NCI-H510A (cell line): ENCODE measurements at regions not wholly inside any gene's neighbourhood (a gene's known extent, or its start where the extent isn't known, plus 50 kb on each side); places are given as distances from the start of the nearest gene placed in this dataset.

Experiments
- DNase-seq: peaks from one replicate; lab custom pipeline; 2025; lab: John Stamatoyannopoulos, UW

DNA sequence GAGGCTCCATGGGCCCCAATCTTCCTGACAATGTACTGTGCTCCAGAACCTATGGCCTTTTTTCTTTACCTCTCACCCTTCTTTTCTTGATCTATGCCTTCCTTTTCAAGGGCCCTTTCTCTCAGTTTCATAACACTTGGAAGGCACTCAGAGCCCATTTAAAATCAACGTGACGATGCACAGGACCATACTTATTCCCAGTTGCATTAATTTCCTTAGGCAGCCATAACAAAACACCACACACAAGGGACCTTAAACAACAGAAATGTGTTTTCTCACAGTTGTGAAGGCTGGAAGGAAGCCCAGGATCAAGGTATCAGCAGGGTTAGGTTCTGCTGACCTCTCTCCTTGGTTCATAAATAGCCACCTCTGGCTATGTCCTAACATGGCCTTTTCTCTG, 414.0 kb upstream of the TNP1 start:
- DNase-seq: no peak

DNA sequence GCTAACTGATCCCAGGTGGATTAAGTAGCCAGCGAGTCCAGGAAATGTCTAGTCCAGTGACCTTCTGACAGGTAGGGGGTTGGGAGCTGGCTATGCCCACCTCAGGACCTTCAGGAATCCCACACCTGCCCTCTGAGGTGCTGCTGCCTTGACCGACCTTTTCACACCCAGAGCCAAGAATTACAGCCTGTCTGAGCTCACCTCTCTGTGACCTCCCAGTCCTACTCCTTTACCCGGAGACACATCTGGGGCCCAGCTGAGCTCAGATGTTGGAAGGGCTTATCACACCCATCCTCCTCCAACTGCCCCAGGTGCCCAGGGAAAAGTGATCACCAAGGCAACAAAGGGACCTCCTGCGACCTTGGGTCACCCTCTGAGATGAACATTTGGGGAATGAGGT, 413.3 kb upstream of the TNP1 start:
- no peak for DNase-seq

DNA sequence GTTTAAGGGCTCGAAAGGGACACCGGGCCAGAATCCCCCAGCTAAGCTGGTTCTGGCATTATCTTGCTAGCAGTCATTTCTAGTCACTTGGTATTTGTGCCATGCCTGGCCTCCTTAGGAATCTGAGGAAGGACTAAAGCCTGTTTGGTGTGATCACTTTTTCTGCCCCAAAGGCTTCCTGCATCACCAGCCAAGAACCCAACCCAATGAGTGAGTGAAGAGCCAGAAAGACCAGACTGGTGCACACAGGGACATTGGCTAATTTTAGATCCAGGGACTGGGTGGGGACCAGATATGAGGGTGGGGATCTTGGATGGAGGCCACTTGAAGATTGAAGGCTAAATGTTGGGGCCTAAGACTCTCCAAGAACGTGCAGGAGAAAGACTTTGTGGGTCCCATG, 411.9 kb upstream of the TNP1 start:
- no peak for DNase-seq

DNA sequence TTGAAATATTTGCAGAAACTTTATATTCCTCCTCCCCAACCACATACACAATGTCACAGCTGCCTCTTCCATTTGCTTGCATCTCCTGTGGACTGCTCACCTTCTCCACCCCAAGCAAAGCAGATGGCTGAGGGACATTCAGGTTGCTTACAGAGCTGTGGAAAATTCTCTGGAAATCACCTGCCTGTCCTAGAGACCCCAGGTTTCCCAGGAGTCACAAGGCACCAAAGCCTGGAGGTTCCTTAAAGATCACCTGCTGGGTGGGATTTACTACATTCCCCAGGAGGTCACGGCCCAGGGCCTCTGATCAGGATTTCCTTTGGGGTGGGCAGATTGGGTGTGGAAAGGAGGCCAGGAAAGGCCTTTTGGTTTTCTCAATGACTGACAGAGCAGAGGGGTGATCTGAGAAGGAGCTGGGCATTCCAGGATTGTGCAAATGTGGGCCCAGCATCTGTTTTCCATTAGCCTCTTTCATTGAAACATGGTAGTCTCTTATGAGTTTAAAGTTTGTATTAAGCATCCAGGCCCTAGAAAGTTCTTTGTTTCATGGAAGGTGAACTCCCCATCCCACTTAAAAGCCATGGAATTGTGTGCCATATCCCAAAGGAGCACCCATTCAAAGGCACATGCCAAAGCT, 410.7 kb upstream of the TNP1 start:
- DNase-seq: no peak

DNA sequence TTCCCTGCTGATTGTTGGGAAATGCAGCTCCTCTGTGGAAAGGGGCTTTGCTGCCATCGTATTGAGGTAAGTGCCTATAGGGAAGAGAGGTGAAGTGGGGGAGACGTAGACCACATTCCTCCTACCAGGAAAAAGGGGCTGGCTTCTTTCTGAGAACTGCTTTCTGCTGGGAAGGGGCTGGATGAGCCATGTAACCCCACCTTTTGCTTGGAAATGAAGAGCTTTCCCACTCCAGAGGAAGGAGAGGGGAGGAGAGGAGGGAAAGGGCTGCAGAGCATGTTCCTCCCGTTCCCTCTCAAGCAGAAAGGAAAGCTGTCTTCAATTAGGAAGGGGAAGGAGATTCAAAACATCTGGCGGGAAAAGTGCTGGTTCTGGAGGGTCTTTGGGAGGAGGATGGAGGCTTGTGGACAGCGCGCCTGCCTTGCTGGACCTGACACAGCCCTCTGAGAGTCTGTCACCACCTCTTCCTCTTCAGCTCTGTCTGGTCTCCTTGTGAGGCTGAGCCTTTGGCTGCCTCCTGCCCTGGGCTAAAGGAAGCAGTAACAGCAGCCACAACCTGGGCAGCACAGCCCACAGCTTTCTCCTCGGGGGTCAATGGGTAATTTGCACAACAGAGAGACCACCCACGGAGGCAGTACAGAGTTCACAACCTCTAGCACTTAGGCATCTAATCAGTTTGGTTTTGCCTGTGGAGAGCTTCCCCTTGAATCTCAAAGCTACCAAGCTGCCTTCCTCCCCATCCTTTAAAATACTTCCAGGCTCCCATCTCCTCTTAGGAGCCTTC, 410.0 kb upstream of the TNP1 start:
- no peak for DNase-seq

DNA sequence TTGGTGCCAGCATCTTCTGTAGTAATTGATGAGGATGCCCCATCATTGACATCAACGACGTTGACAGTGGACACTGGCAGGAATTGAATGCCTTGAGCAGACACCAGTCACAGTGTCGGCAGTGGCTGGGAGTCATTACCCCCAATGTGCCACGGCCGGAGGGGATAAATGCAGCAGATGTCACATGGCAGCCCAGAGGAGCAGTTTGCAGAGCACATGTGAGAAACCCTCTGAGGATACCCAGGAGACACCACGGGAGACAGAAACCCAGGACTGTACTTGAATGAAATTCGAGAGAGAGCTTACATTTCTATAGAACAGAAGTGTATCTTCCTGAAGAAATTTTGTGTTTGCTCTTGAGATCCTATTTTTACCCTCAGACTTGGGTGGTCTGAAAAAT, 409.1 kb upstream of the TNP1 start:
- DNase-seq: no peak

DNA sequence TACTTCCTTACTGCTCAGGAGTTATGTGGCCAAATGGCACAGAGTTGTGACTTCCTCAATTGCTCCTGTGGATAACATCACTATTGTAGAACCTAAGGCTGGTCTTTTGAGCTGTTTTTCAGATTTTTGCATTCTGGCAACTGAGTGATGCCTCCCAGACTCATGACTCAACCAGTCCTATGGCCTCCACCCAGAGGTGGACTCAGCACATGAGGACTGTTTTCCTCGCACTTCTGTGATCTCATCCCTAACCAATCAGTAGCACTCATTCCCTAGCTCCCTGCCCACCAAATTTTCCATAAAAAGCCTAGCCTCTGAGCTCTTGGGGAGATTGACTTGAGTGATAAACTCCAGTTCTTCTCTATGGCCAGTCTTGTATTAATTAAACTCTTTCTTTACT, 407.9 kb upstream of the TNP1 start:
- DNase-seq: no peak

DNA sequence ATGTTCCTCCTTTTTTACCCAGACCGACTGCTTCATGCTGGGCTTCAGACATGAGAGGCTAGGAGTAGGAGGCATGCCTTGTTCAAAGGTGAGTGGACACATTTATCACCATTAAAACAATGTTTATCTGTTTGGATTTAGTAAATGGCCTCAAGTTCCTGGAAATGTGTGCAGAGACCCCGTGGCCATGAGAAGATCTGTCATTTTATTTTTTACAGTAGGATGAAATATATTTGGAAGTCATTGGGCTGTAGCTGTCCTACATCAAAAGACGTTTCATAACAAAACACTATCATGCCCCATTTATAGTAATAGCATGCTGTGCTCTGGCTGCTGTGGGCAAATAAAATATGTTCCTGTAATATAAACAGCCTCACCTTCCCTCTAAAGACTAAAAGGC, 403.9 kb upstream of the TNP1 start:
- DNase-seq: no peak

DNA sequence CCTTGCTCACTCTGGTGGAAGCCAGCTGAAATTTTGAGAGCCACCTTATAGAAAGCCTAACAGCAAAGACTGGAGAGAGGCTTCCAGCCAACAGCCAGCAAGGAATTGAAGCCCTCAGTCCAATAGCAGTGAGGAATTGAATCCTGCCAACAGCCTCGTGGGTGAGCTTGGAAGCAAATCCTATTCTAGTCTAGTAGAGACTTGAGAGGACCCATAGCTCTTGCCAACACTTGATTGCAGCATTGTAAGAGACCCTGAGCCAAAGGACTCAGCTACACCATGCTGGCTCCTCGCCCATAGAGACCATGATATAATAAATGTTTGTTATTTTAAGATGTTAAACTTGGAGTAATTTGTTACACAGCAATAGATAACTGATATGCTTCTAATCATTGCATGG, 403.0 kb upstream of the TNP1 start:
- no peak for DNase-seq

DNA sequence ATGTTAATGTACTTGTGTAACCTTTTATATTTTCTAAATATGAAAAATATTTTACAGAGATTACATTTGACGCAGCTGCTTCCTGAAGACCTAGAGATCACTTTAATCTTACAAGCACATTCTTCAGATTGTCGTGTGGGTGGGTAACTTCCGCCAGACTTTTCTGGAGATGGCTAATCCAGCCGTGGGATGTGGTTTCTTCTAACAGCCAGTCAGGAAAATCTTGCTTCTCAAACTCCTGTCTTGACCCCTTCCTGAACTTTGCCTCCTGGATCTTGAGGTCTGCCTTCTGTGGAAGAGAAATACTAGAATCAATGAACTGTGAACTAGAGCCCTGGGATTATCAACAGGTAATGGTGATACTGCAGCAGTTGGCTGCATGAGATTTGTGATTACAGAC, 401.6 kb upstream of the TNP1 start:
- no peak for DNase-seq

DNA sequence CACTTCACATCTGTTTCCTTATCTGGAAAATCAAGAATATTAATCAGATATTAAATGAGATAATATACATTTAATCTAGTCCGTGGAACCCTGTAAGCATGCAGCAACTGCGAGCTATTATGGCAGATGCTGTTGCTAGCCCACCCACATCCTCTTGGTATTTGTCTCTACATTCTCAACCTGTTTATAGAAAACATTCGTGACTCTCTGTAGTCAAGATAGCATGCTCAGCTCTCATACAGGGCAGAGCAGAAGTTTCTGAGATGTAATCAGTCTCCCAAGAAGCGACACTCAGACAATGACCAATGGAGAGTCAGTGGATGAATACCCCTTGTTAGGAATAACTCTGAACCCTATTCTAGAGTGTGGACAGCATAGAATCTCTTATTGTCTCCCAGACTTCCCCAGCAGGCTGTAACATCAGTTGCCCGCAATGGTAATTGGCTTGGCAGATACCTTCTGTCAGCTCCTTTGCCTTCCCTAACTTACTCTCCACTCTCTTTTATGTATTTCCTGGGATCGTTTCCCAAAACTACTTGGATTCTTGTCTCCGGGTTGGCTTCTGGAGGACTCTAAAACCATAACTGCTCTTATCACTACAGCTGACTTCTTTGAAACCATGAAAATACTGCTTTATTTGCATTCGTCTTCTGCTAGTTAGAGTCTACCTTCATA, 400.7 kb upstream of the TNP1 start:
- DNase-seq: no peak

DNA sequence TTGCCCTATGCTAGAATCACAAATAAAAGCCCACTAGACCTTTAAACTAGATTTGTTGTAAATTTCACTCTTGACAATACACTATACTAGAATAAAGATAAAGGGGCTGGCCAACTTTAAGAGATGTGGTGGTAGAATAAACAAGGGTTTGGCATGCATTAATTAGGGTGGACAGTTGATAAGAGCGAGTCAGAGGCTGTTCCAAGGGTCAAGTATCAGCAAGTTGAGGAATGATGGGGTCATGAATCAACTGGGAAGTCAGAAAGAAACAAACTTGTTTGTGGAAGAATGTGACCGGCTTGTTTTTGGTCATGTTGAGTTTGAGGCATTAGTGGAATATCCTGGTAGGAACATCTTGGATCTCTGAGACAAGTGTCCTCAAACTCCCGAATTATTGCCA, 398.3 kb upstream of the TNP1 start:
- DNase-seq: no peak

DNA sequence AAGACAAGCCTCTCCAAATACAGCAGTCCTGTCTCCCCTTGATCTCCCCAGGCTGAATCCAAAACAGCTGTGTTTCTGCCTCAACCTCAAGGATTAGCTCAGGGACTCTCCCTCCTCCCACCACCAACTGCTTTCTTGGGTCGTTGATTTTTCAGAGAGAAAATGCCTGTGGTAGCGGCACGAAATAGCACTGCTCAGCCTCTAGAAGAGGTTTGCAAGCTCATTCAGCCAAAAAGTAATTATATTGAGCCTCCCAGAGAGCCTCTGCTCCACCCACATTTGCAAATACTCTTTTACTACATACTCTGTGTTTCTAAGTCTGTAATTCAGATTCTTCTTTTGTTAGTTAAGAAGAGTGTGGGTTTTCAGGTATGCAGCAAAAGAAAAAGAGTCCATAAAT, 396.4 kb upstream of the TNP1 start:
- no peak for DNase-seq

DNA sequence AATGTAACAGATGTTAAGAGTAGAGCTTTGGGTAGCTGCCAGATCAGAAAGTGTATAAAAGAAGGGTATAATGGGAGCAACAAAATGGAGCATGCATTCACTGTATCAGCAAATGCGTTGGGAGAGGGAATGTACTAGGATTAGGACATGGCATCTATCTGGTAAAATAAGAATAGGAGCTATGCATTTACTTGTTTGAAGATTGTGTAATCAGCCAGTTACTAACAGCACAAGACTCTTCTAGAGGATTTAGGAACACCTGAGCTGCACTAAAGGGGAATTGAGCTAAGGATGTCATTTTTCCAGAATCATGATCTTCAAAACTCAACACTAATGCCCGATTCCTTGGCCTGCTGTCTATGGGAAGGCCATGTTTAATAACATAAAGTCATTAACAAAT, 394.2 kb upstream of the TNP1 start:
- DNase-seq: no peak

DNA sequence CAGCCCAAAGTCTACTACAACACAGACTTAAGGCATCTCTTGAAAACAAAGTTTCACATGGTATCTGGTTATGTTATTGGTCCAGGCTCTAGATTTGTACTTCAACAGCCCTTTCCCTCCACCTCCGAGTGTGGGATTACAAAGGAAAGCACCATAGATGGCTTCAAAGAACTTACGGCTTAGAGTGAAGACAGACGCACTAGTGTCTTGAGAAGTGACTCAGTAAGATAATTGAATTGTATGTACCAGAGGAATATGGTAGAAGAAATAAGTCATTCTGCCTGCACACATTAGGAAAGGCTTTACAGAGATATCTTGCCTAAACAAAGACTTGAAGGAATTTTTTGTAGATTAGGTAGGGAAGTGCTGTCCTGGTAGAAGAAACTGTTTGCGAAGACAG, 392.3 kb upstream of the TNP1 start:
- DNase-seq: no peak

DNA sequence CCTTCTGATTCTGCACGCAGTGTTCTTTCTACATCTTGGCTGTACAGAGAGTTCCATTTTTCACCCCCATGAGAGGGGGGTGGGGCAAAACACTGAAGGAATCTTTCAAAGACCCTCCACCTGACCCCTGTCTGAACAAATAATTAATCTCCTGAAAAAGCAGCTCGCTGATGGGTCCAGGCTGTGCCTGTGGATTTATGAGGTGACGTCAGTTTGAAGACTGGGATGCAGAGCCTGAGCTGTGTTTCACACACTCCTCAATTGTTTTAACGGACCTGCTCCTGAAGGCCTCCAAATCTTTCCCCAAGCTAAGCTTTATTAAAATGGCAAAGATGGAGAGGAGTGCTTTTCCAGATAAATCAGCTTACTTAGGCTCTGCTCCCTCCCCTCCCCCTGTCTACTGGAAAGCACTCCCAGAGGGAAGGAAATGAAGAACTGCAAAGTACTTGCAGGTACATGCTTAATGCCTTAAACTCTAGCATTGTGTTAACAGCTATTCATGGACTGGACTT, 390.2 kb upstream of the TNP1 start:
- DNase-seq: no peak

DNA sequence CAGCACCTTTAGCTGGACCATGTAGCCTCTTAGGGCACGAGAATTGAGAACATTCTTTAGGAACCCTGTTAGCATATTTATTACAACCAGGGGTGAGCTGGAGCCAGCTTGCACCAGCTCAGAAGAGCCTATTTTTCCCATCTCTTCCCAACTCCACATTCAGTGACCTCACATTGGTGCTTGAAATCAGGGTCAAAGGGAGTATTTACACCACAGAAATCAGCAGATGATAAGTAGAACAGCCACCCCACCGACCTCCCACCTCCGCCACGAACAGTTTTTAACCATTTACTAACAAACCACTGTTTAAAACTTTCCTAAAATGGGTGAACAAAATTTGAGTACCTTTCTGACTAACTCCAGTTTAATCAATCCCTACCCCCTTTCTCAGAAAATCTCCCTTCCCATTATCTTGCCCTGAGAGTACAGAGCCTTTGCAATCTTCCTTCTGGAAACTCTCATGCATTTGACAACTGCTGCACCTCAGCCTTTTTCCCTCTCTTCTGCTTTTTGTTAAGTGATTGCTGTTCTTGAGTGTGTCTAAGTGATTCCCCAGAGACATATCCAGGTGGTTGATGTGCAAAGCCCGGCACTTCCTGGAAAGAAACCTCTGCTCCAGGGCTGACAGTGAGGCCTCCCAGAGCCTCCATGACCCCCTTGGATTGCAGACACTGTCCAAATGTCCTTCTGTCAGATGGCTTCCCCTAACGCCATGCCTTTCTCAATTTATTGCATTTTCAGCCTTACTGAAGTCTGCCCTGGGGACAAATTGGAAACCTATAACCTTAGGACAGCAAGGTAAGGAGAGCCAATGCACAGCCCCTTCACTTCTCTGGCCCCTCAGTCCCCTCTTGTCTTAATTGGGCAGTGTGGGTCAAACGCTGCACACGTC, 389.5 kb upstream of the TNP1 start:
- no peak for DNase-seq

DNA sequence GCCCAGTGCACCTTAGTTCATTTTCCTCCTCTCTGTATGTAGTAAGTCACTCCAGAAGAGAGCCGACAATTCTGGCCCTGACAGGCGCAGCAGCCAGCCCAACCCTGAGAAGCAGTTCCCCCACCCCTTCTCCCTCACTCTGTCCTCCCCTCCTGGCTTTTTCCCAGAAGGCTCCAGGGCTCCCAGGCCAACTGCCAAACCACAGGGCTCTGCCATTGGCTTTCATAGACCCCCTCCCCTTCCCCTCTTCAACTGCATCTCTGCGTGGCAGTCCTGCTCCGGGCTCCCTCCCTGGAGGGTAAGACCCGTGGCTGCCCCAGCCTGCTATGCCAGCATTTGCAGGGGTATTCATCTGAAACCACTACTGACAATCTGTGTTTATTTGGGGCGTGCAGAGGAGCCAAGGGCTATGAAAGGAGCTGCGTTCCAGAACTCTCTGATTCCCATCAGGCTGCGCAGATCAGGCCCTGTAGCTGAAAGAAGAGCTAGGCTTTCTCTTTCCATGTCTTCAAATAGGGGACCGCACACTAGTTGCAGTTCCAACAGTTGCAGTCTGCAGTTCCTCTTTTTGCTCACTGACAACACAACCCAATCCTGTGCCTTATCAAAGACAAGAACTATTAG, 388.6 kb upstream of the TNP1 start:
- DNase-seq: peak; percentile 45

DNA sequence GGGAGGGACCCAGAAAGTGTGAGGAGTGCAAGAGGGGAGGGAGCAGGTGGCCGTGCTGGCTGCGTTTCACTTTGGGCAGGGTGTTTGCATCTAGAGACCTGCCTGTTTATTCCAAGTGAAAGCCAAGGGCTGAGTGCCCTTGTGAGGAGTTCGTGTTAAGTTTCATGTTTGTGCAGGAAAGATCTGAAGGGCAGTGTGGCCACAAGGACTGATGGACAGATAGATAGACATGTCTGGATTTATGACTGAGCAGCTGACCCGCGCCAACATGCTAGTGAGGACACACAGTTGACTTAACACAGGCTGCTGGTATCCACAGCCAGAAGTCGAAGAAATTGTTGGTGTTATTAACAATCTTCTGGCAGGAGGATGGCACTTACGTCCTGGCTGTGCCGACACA, 387.6 kb upstream of the TNP1 start:
- DNase-seq: no peak

DNA sequence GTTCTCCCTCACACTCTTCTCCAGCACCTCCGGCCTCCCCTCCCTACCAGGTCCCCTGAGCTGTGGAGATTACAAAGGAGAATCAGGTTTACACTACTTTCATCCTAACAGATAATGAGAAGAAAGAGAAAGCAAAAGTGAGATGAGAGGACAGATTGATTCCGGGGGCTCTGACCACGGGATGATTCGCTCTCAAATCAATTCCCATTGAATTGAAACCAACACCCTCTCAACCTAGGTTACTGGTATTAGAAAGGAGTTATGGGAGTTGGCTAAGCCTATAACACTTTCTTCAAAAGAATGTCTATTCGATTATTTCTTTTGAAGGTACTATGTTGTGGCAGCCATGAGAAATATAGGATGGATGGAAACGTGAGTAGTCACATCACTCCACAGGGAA, 386.2 kb upstream of the TNP1 start:
- no peak for DNase-seq

DNA sequence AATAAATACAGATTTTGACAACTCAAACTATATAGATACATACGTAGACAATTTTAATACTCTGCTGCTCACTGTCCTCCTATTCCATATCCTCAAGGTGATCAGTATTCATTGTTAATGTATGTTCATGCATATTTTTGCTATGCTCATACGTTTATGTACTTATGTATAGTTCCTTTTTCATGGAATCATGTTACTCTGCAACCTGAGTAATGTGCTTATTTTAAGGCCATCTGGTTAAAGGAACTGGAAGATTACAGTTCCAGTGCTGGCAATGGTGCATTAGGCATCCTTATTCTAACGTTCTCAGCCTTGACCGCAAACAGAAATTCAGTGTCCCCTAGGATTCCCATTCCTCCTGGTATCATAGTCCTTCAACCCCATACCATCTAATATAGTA, 385.0 kb upstream of the TNP1 start:
- no peak for DNase-seq

DNA sequence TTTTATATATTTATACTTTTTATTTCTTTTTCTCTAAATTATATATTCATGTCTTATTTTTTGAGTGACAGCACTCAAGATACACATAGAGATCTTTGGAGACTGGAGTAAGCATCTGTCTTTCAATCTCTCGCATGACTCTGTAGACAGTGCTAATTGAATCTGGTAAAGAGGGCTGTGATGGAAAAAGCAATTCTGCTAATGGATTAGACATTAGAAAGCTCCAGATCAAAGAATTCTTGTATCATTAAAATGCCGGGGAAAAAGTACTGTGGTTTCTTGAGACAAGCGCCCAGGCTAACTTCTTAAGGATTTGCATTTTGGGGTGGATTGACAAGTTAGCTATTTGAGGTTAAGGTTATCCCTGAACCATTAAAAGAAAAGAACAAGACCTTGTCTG, 383.1 kb upstream of the TNP1 start:
- no peak for DNase-seq
